SJCRH30 (cell line): ENCODE measurements at regions not wholly inside any gene's neighbourhood (a gene's known extent, or its start where the extent isn't known, plus 50 kb on each side); places are given as distances from the start of the nearest gene placed in this dataset.
"Not testable (repeated sequence)": the region's sequence is repeated elsewhere in the genome, so short reads cannot be mapped to it uniquely, and the experiment has no call there.

Experiments used
- DNase-seq, 2 experiments: peaks; one replicate each; pipeline ENCODE4 v3.0.0-alpha.2; 2015 to 2020
- H3K27ac ChIP-seq: fragments of 250-450 bp; sonication (Bioruptor Pico); 2 replicates; pipeline ENCODE4 v1.5.1; 2020; ENCODE audit warnings: mild to moderate bottlenecking, moderate library complexity
- H3K27me3 ChIP-seq: fragments of 250-450 bp; sonication (Bioruptor Pico); 2 replicates; pipeline ENCODE4 v1.5.1; 2020; ENCODE audit warnings: mild to moderate bottlenecking, moderate library complexity
- H3K36me3 ChIP-seq: fragments of 250-450 bp; sonication (Bioruptor Pico); 2 replicates; pipeline ENCODE4 v1.5.1; 2020; ENCODE audit warnings: mild to moderate bottlenecking, moderate library complexity
- H3K4me1 ChIP-seq: fragments of 250-450 bp; sonication (Bioruptor Pico); 2 replicates; pipeline ENCODE4 v1.5.1; 2020; ENCODE audit warnings: mild to moderate bottlenecking, moderate library complexity
- H3K4me3 ChIP-seq: fragments of 250-450 bp; sonication (Bioruptor Pico); 2 replicates; pipeline ENCODE4 v1.5.1; 2020; ENCODE audit warnings: mild to moderate bottlenecking, moderate library complexity
- H3K9me3 ChIP-seq: fragments of 250-450 bp; sonication (Bioruptor Pico); replicated peaks from 2 replicates; pipeline ENCODE4 v1.5.1; 2020; ENCODE audit warnings: mild to moderate bottlenecking, moderate library complexity

- DNase-seq = no peak
- peaks cover 4% of the 10 kb centered on the region; the same call in 1 of the 2 replicates for H3K27me3 ChIP-seq
- H3K9me3 ChIP-seq = no peaks in the 10 kb centered on the region
- no peaks in the 10 kb centered on the region for H3K4me1 ChIP-seq
- no peaks in the 10 kb centered on the region for H3K36me3 ChIP-seq
- no peak overlapping the region for H3K27ac ChIP-seq
- H3K4me3 ChIP-seq = no peak overlapping the region
Observed at GRCh38 chr13:19123502-19123901, 58.1 kb downstream of the TUBA3C start.

DNA sequence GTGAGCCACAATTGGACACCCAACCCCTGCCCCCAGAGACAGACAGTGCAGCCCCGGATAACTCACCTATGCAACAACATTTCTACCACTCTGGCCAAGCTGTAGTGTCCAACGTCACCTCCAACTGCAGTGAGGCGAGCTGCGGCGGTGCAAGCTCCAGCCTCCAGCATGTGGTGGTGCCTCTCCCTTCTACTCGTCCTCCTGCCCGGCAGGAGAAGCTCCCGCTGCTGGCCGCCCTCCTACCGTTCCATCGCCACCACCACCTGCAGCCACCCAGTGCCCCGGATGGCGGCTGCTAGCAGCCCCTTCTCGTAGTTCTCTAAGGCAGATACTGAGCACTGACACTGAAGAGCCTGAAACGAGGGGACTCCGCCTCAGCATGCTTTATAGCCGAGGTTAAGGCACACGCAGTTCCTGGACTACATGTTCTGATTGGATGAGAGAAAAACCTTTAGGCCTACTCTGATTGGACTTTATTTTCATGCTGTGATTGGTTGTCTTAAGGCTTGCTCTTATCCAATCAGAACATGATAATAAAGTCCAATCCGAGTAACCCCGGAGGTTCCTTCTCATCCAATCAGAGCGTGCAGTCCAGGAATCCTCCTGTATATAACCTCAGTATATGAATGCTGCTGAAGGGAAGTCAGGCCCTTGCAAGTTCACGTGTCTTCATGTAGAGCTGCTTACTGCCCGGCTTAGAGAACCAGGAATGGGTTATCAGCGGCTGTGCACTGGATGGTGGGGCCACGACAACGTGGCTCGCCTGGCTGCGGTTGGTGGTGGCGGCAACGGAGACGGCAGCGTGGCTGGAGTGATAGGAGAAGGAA, 63.5 kb downstream of the TUBA3C start:
- DNase-seq = no peak
- Histone ChIP-seq H3K4me1 (no peaks in the 10 kb centered on the region), H3K27ac (no peak overlapping the region)

GRCh38 chr13:19109225-19109624, 72.4 kb downstream of the TUBA3C start:
- H3K4me3 ChIP-seq, H3K9me3 ChIP-seq, DNase-seq, H3K27ac ChIP-seq, H3K4me1 ChIP-seq, H3K27me3 ChIP-seq, H3K36me3 ChIP-seq: not testable (repeated sequence)

More for the DNA sequence above, 63.5 kb downstream of the TUBA3C start:
- Histone ChIP-seq H3K9me3 (no peaks in the 10 kb centered on the region), H3K4me3 (no peak overlapping the region), H3K27me3 (no peaks in the 10 kb centered on the region), H3K36me3 (no peaks in the 10 kb centered on the region)

DNA sequence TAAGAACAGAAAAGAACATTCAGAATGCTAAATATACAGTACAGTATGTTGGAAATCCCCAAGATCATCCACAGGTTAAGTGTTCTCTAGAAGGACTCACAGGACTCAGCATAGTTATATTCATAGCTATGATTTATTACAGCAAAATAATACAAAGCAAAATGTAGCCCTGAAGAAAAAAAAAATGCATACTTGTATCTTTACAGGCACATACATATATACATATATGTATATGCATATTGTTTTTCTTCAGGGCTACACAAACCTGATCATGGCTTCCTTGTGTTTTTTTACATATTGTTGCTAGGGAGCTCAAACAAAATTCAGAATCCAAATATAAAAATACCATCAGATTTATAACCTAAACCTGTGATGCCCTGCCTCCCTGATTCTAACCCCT, 78.5 kb downstream of the TUBA3C start:
- Histone ChIP-seq H3K36me3 (no peaks in the 10 kb centered on the region), H3K4me1 (no peaks in the 10 kb centered on the region), H3K27ac (no peak overlapping the region), H3K4me3 (no peak overlapping the region), H3K9me3 (no peaks in the 10 kb centered on the region), H3K27me3 (no peaks in the 10 kb centered on the region)
- DNase-seq = no peak

- Histone ChIP-seq H3K4me3 (no peak overlapping the region), H3K36me3 (no peaks in the 10 kb centered on the region), H3K4me1 (no peaks in the 10 kb centered on the region), H3K27me3 (no peaks in the 10 kb centered on the region), H3K27ac (no peak overlapping the region), H3K9me3 (no peaks in the 10 kb centered on the region)
- DNase-seq = no peak
Observed at GRCh38 chr13:19093369-19093768, 88.3 kb downstream of the TUBA3C start.

DNA sequence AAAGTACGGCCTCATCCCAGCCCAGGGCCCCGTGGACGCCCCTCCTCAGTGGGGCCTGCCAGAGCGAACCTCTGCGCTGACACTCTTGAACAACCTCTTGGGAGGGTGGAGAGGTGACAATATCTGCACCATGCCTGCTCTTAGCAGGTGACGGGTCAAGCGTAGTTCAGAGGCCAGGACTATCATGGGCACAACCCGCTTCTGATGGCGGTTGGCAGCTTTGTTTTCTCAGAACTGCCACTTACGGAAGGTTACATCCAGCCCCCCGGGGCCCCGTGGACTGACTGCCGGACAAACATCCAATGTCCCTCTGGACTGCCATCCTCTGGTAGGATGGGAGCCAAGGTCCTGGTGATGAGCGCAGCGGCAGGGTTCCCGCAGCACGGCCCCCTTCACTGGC, 91.1 kb downstream of the TUBA3C start:
- H3K9me3 ChIP-seq = no peaks in the 10 kb centered on the region
- DNase-seq = no peak
- H3K4me3 ChIP-seq = no peak overlapping the region
- H3K27ac ChIP-seq = no peak overlapping the region
- no peaks in the 10 kb centered on the region for H3K36me3 ChIP-seq
- H3K4me1 ChIP-seq = no peaks in the 10 kb centered on the region
- H3K27me3 ChIP-seq = no peaks in the 10 kb centered on the region

- no peak overlapping the region for H3K4me3 ChIP-seq
- H3K27me3 ChIP-seq = 0 out of 2 replicates have a peak, but pooled peaks cover 2% of the 10 kb centered on the region
- no peak overlapping the region for H3K27ac ChIP-seq
- no peaks in the 10 kb centered on the region for H3K4me1 ChIP-seq
- DNase-seq = peak; percentile 16 to 41
- H3K36me3 ChIP-seq = no peaks in the 10 kb centered on the region
- no peaks in the 10 kb centered on the region for H3K9me3 ChIP-seq
Observed at GRCh38 chr13:19089315-19089714, 92.3 kb downstream of the TUBA3C start.

DNA sequence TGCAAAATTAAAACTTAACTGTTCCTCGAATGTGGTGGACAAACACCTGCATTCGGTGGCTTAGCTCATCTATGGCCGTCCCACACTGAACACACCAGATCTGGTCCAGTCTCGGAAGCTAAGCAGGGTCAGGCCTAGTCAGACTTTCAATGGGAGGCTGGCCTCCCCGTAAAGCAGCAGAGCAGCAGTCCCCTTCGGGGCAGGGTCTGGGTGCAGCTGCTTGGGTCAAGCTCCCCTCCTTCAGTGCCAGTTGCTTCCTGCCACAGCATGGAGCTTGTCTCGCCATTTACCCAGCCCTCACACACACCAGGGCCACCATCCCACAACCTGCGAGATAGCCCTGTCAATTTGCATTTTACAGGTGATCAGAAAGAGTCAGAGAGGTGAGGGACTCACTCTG, 93.2 kb downstream of the TUBA3C start:
- no peaks in the 10 kb centered on the region for H3K4me1 ChIP-seq
- DNase-seq = no peak
- no peaks in the 10 kb centered on the region for H3K36me3 ChIP-seq
- no peak overlapping the region for H3K27ac ChIP-seq
- 0 out of 2 replicates have a peak, but pooled peaks cover 3% of the 10 kb centered on the region for H3K27me3 ChIP-seq
- no peak overlapping the region for H3K4me3 ChIP-seq
- no peaks in the 10 kb centered on the region for H3K9me3 ChIP-seq

DNA sequence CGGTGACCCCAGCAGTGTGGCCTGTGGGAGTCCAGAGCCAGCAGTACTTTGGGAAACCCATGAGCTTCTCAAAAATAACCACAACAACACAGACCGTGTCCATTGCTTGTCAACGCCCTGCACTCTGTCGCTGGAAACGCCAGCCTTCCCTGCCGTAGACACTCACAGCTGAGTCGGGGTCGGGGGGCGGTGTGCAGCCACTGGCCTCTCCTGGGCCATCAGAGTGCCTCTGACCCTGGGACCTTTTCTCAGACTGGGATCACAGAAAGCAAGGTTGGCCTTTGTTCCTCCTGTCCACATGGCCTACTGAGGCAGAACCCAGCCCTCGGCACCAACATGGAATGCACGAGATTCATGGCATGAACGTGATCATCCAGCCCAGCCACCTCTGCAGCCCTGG, 95.7 kb downstream of the TUBA3C start:
- H3K9me3 ChIP-seq = no peaks in the 10 kb centered on the region

GRCh38 chr13:19085258-19085657, 96.4 kb downstream of the TUBA3C start:
- H3K27me3 ChIP-seq = 0 out of 2 replicates have a peak, but pooled peaks cover 3% of the 10 kb centered on the region
- no peaks in the 10 kb centered on the region for H3K9me3 ChIP-seq
- no peak overlapping the region for H3K27ac ChIP-seq
- no peak overlapping the region for H3K4me3 ChIP-seq
- DNase-seq = no peak
- no peaks in the 10 kb centered on the region for H3K36me3 ChIP-seq
- H3K4me1 ChIP-seq = no peaks in the 10 kb centered on the region

More for the DNA sequence above, 95.7 kb downstream of the TUBA3C start:
- H3K27me3 ChIP-seq = 0 out of 2 replicates have a peak, but pooled peaks cover 3% of the 10 kb centered on the region
- H3K4me3 ChIP-seq = no peak overlapping the region
- H3K27ac ChIP-seq = no peak overlapping the region
- no peak for DNase-seq
- H3K4me1 ChIP-seq = no peaks in the 10 kb centered on the region
- H3K36me3 ChIP-seq = no peaks in the 10 kb centered on the region

DNA sequence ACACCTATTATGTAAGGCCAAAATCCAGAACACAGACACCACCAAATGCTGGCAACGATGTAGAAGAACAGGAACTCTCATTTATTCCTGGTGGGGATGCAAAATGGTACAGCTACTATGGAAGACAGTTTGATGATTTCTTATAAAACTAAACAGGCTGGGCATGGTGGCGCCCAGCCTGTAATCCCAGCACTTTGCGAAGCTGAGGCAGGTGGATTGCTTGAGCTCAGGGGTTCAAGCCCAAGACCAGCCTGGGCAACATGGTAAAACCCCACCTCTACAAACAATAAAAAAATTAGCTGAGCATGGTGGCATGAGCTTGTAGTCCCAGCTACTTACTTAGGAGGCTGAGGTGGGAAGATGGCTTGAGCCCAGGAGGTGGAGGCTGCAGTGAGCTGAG, 98.3 kb downstream of the TUBA3C start:
- H3K4me1 ChIP-seq = no peaks in the 10 kb centered on the region
- H3K27me3 ChIP-seq = 0 out of 2 replicates have a peak, but pooled peaks cover 3% of the 10 kb centered on the region
- H3K9me3 ChIP-seq = no peaks in the 10 kb centered on the region
- no peaks in the 10 kb centered on the region for H3K36me3 ChIP-seq
- H3K27ac ChIP-seq = no peak overlapping the region
- no peak for DNase-seq
- no peak overlapping the region for H3K4me3 ChIP-seq

- Histone ChIP-seq H3K4me1 (no peaks in the 10 kb centered on the region), H3K9me3 (no peaks in the 10 kb centered on the region), H3K36me3 (no peaks in the 10 kb centered on the region), H3K27me3 (no peaks in the 10 kb centered on the region), H3K4me3 (no peak overlapping the region), H3K27ac (no peak overlapping the region)
- DNase-seq = no peak
Observed at GRCh38 chr13:19075418-19075817, 106.2 kb downstream of the TUBA3C start.

DNA sequence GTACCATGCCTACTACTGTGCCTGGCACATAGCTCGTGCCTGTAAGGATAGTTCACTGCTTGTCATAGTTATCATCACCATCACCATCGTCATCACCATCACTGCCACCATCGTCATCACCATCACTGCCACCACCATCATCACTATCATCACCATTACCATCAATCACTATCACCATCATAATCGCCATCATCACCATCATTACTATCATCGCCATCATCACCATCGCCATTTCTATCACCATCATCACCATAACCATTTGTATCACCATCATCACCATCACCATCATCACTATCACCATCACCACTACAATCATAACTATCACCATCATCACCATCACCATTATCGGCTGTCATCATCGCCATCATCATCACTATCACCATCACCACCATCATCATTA, 107.1 kb downstream of the TUBA3C start:
- H3K4me3 ChIP-seq = no peak overlapping the region
- no peaks in the 10 kb centered on the region for H3K4me1 ChIP-seq
- no peak for DNase-seq
- H3K27me3 ChIP-seq = no peaks in the 10 kb centered on the region
- H3K9me3 ChIP-seq = no peaks in the 10 kb centered on the region
- no peak overlapping the region for H3K27ac ChIP-seq
- no peaks in the 10 kb centered on the region for H3K36me3 ChIP-seq

DNA sequence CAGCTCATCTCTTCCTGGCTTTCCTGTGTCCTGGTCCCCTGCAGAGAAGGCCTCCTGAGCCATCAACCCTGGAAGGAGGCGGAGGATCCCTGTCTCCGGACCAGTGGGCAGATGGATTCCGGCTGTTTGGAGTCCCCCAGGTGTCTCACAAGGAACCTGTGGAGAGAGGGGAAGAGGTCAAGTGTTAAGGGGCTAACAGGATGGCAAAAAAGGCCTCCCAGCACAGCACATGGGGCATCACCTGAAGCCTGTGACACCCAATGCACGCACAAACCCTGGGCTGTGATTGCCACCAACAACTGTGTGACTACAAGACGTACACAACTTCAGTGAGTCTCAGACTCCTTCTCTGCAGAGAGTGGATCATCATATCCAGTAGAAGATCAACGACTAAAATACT, 107.5 kb downstream of the TUBA3C start:
- not testable (repeated sequence) for H3K9me3 ChIP-seq, H3K27me3 ChIP-seq, H3K27ac ChIP-seq, H3K4me1 ChIP-seq, DNase-seq, H3K36me3 ChIP-seq, H3K4me3 ChIP-seq

GRCh38 chr13:19072956-19073706, 108.5 kb downstream of the TUBA3C start:
- H3K27me3 ChIP-seq, DNase-seq, H3K9me3 ChIP-seq, H3K36me3 ChIP-seq, H3K4me3 ChIP-seq, H3K27ac ChIP-seq, H3K4me1 ChIP-seq: not testable (repeated sequence)
